ENCODE measurements at regions not wholly inside any gene's neighbourhood (a gene's known extent, or its start where the extent isn't known, plus 50 kb on each side); places are given as distances from the start of the nearest gene placed in this dataset.

DNA sequence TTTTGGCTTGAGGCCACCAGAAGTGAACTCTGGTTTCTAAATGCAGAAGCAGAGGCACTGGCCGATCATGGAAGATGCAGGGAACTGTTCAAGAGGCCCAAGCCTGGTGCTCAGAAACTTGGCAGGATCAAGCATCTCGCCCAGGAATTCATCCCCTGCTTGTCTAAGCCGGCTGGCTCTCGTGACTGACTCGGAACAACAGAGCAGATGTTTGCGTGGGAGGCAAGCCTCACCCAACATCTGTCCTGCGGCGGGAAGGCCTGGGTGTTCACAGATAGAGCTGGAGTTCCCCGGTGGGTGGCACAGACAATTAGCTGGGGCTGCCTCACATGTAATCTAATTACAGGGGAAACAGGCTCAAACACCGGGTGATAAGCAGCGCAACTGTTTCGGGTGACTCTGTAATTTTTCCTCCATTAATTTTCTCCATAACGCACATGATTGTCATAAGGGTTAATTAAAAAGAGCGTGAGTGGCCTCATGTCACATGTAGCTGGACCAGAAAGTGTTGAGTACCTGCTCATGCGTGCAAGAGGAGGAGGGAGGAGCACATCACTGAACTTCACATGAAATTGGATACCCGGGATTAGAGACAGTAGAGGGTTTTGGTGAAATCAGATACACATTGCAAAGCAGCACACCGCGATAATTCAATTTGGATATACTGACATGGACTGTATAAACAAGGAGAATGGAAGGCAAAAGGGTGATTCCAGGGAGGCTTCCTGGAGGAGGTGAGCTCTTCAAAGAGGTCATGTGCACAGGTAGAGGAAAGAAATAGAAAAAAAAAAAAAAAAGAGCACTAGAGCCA lies 180.0 kb downstream of the ETS2 start (continued):
- TF ChIP-seq, protein P1, sequence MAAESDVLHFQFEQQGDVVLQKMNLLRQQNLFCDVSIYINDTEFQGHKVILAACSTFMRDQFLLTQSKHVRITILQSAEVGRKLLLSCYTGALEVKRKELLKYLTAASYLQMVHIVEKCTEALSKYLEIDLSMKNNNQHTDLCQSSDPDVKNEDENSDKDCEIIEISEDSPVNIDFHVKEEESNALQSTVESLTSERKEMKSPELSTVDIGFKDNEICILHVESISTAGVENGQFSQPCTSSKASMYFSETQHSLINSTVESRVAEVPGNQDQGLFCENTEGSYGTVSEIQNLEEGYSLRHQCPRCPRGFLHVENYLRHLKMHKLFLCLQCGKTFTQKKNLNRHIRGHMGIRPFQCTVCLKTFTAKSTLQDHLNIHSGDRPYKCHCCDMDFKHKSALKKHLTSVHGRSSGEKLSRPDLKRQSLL (tag by site-specific recombination; IDR thresholded peaks at IDR 0.05) = peak; percentile 78
- no peak for TF ChIP-seq ZNF350 (tag by site-specific recombination; IDR thresholded peaks at IDR 0.05)
- TF ChIP-seq ZNF248 (tag by site-specific recombination; IDR thresholded peaks at IDR 0.05) = no peak
- no peak for TF ChIP-seq ZNF677 (tag by site-specific recombination; IDR thresholded peaks at IDR 0.05)
- TF ChIP-seq ZNF555 (tag by site-specific recombination; conservative IDR thresholded peaks at IDR 0.05) = no peak
- TF ChIP-seq EGR2 (tag by site-specific recombination; IDR thresholded peaks at IDR 0.05; ENCODE audit: low read depth) = peak; percentile 93
- TF ChIP-seq ZNF184 (tag by site-specific recombination; IDR thresholded peaks at IDR 0.05) = peak; percentile 60; the same call in 1 of the 2 replicates
- no peak for TF ChIP-seq ZNF155 (tag by site-specific recombination; IDR thresholded peaks at IDR 0.05)
- peak; percentile 97 for TF ChIP-seq KLF8 (tag by site-specific recombination; IDR thresholded peaks at IDR 0.05)
- TF ChIP-seq, protein P2, sequence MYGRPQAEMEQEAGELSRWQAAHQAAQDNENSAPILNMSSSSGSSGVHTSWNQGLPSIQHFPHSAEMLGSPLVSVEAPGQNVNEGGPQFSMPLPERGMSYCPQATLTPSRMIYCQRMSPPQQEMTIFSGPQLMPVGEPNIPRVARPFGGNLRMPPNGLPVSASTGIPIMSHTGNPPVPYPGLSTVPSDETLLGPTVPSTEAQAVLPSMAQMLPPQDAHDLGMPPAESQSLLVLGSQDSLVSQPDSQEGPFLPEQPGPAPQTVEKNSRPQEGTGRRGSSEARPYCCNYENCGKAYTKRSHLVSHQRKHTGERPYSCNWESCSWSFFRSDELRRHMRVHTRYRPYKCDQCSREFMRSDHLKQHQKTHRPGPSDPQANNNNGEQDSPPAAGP (tag by site-specific recombination; IDR thresholded peaks at IDR 0.05) = peak; percentile 78
- no peak for TF ChIP-seq ZNF426 (tag by site-specific recombination; IDR thresholded peaks at IDR 0.05)
- TF ChIP-seq, protein P3, sequence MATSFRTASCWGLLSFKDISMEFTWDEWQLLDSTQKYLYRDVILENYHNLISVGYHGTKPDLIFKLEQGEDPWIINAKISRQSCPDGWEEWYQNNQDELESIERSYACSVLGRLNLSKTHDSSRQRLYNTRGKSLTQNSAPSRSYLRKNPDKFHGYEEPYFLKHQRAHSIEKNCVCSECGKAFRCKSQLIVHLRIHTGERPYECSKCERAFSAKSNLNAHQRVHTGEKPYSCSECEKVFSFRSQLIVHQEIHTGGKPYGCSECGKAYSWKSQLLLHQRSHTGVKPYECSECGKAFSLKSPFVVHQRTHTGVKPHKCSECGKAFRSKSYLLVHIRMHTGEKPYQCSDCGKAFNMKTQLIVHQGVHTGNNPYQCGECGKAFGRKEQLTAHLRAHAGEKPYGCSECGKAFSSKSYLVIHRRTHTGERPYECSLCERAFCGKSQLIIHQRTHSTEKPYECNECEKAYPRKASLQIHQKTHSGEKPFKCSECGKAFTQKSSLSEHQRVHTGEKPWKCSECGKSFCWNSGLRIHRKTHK (tag by site-specific recombination; IDR thresholded peaks at IDR 0.05) = no peak
- TF ChIP-seq ZNF843 (tag by site-specific recombination; IDR thresholded peaks at IDR 0.05) = peak; percentile 96
- TF ChIP-seq SCRT1 (tag by site-specific recombination; IDR thresholded peaks at IDR 0.05; ENCODE audit: borderline replicate concordance) = peak; percentile 83
- TF ChIP-seq, protein P4, sequence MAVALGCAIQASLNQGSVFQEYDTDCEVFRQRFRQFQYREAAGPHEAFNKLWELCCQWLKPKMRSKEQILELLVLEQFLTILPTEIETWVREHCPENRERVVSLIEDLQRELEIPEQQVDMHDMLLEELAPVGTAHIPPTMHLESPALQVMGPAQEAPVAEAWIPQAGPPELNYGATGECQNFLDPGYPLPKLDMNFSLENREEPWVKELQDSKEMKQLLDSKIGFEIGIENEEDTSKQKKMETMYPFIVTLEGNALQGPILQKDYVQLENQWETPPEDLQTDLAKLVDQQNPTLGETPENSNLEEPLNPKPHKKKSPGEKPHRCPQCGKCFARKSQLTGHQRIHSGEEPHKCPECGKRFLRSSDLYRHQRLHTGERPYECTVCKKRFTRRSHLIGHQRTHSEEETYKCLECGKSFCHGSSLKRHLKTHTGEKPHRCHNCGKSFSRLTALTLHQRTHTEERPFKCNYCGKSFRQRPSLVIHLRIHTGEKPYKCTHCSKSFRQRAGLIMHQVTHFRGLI (tag by site-specific recombination; IDR thresholded peaks at IDR 0.05) = 0 out of 2 replicates have a peak, but pooled peaks have one; percentile 13
- peak; percentile 19 for TF ChIP-seq ZNF510 (tag by site-specific recombination; IDR thresholded peaks at IDR 0.05; ENCODE audit: insufficient replicate concordance)
- TF ChIP-seq, protein P5, sequence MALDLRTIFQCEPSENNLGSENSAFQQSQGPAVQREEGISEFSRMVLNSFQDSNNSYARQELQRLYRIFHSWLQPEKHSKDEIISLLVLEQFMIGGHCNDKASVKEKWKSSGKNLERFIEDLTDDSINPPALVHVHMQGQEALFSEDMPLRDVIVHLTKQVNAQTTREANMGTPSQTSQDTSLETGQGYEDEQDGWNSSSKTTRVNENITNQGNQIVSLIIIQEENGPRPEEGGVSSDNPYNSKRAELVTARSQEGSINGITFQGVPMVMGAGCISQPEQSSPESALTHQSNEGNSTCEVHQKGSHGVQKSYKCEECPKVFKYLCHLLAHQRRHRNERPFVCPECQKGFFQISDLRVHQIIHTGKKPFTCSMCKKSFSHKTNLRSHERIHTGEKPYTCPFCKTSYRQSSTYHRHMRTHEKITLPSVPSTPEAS (tag by site-specific recombination; IDR thresholded peaks at IDR 0.05) = peak; percentile 60; the same call in 1 of the 2 replicates
- no peak for TF ChIP-seq ZNF670 (tag by site-specific recombination; IDR thresholded peaks at IDR 0.05; ENCODE audit: low read depth)
- TF ChIP-seq ZNF223 (tag by site-specific recombination; IDR thresholded peaks at IDR 0.05) = no peak
- TF ChIP-seq, protein P6, sequence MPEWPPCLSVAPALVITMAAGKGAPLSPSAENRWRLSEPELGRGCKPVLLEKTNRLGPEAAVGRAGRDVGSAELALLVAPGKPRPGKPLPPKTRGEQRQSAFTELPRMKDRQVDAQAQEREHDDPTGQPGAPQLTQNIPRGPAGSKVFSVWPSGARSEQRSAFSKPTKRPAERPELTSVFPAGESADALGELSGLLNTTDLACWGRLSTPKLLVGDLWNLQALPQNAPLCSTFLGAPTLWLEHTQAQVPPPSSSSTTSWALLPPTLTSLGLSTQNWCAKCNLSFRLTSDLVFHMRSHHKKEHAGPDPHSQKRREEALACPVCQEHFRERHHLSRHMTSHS (tag by site-specific recombination; IDR thresholded peaks at IDR 0.05) = no peak
- peak; percentile 89 for TF ChIP-seq ZBTB17 (tag by site-specific recombination; IDR thresholded peaks at IDR 0.05)
- TF ChIP-seq ZNF214 (tag by site-specific recombination; IDR thresholded peaks at IDR 0.05; ENCODE audit: borderline replicate concordance) = no peak
- TF ChIP-seq ZNF10 (tag by site-specific recombination; IDR thresholded peaks at IDR 0.05) = peak; percentile 37; the same call in 1 of the 2 replicates
- peak; percentile 77; the same call in 1 of the 2 replicates for TF ChIP-seq ZNF391 (tag by site-specific recombination; IDR thresholded peaks at IDR 0.05; ENCODE audit: borderline replicate concordance, low read depth)
- TF ChIP-seq, protein P7, sequence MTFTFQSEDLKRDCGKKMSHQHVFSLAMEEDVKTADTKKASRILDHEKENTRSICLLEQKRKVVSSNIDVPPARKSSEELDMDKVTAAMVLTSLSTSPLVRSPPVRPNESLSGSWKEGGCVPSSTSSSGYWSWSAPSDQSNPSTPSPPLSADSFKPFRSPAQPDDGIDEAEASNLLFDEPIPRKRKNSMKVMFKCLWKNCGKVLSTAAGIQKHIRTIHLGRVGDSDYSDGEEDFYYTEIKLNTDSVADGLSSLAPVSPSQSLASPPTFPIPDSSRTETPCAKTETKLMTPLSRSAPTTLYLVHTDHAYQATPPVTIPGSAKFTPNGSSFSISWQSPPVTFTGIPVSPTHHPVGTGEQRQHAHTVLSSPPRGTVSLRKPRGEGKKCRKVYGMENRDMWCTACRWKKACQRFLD (tag by site-specific recombination; IDR thresholded peaks at IDR 0.05) = no peak
- no peak for TF ChIP-seq ZNF174 (tag by site-specific recombination; IDR thresholded peaks at IDR 0.05)
- TF ChIP-seq, protein P8, sequence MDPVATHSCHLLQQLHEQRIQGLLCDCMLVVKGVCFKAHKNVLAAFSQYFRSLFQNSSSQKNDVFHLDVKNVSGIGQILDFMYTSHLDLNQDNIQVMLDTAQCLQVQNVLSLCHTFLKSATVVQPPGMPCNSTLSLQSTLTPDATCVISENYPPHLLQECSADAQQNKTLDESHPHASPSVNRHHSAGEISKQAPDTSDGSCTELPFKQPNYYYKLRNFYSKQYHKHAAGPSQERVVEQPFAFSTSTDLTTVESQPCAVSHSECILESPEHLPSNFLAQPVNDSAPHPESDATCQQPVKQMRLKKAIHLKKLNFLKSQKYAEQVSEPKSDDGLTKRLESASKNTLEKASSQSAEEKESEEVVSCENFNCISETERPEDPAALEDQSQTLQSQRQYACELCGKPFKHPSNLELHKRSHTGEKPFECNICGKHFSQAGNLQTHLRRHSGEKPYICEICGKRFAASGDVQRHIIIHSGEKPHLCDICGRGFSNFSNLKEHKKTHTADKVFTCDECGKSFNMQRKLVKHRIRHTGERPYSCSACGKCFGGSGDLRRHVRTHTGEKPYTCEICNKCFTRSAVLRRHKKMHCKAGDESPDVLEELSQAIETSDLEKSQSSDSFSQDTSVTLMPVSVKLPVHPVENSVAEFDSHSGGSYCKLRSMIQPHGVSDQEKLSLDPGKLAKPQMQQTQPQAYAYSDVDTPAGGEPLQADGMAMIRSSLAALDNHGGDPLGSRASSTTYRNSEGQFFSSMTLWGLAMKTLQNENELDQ (tag by site-specific recombination; IDR thresholded peaks at IDR 0.05; ENCODE audit: low read depth) = no peak; the same call in 1 of the 2 replicates
- TF ChIP-seq BCL11B (tag by site-specific recombination; IDR thresholded peaks at IDR 0.05; ENCODE audit: low read depth) = peak; percentile 41
